ENCODE measurements at regions not wholly inside any gene's neighbourhood (a gene's known extent, or its start where the extent isn't known, plus 50 kb on each side); places are given as distances from the start of the nearest gene placed in this dataset.

DNA sequence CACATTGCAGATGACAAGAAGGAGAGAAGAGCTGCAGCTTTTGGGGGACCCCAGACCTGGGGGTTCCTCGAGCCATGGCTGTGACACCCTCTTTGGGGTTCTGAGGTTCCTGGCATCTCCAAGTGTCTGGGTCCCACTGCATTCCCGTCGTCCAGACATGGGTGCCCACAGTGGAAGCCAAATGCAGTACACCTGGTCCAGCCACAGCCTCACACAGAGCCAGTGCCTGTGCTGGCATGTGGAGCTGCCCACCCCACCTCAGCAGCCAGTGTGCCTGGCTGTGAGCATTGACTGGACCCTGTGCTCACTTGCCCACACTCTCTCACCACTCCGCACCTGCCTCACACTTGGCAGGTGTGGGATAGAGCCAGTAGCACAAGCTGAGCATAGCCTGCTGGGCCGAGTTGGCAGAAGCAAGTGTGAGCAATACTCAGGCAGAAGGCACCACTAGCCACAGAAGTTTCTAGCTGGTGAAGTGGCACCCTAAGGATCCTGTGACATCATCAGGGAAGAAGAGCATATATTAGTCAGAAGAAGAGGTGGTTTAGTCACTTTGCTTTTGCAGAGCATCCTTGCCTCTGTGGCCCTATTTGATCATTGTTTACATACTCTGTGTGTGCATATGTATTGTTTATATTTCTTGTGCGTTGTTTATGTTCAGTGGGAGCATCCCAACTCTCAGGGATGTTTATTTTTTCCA is 65.0 kb upstream of the MAGEB2 start:
- TF ChIP-seq CTCF (conservative IDR thresholded peaks at IDR 0.05; ENCODE audit: low read depth, low read length) (no peak), EZH2 (IDR thresholded peaks at IDR 0.05; ENCODE audit: low read length, unreplicated experiment) (no peak)

Measured in PC-3 (cell line).